HG02973 (cell line): ENCODE measurements at regions not wholly inside any gene's neighbourhood (a gene's known extent, or its start where the extent isn't known, plus 50 kb on each side); places are given as distances from the start of the nearest gene placed in this dataset.
"Not testable (repeated sequence)": the region's sequence is repeated elsewhere in the genome, so short reads cannot be mapped to it uniquely, and the experiment has no call there.

Source experiments
- ATAC-seq: cut with Tn5 transposase; IDR thresholded peaks from one replicate; pipeline ENCODE4 v1.9.1; 2021; ENCODE audit warnings: moderate library complexity; ENCODE audit not compliant: unreplicated experiment

GRCh38 chr12:105861227-105861626, 277.5 kb downstream of the NUAK1 start:
- ATAC-seq = no peak

GRCh38 chr12:105862163-105862821, 276.5 kb downstream of the NUAK1 start:
- no peak for ATAC-seq

DNA sequence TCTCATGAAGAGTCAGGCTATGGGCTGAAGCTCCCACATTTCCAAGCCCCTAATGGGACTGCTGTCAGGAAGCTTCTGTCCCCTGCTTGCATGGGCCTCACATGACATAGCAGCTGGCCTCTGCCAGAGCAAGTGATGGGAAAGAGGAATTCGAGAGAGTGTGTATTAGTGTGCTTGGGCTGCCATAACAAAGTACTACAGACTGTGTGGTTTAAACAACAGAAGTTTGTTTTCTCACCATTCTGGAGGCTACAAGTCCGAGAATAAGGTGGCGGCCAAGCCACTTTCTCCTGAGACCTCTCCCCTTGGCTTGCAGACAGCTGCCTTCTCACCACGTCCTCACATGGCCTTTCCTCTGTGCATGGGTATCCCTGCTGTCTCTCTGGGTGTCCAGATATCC, 274.4 kb downstream of the NUAK1 start:
- no peak for ATAC-seq

GRCh38 chr12:105864901-105865300, 273.9 kb downstream of the NUAK1 start:
- no peak for ATAC-seq

DNA sequence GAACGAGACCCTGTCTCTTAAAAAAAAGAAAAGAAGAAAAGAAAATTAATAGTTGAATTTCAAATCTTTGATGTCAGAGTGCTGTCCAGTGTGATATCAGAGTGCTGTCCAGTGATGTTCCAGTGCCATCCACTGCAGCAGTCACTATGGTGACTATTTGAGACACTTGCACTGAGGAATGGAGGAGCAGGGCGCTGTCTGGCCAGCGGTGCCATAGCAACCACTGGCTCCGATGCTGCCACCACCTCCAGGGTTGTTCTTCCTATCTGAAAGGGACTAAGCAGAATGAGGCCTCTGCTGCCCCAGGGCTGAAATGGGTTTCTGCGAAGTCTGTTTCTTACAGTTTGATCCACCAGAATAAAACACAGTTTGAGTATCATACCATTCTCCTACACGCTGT, 272.9 kb downstream of the NUAK1 start:
- no peak for ATAC-seq

GRCh38 chr12:105874121-105874520, 264.6 kb downstream of the NUAK1 start:
- ATAC-seq = no peak

DNA sequence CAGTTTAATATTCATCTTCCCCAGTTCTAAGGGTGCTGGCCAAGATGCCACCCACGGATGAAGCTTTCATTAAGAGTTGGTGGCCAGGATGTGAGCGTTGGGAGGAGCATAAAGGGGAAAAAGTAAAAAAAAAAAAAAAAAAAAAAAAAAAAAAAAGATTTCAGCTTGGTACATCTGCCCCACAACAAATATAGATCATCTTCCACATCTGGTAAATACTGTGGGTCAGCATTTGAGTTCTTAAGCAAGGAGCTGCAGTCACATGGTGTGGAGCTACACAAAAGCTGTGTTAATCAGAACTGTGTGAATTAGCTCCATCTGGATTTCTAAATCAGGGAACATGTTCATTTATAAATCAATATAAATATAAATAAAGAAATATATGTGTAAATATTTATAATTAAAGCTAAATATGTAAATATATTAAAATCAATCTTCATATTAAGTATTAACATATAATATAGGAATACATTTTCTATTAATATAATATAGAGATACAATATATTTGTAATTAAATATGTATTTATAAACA, 262.3 kb downstream of the NUAK1 start:
- no peak for ATAC-seq

GRCh38 chr12:105878964-105879363, 259.8 kb downstream of the NUAK1 start:
- no peak for ATAC-seq

DNA sequence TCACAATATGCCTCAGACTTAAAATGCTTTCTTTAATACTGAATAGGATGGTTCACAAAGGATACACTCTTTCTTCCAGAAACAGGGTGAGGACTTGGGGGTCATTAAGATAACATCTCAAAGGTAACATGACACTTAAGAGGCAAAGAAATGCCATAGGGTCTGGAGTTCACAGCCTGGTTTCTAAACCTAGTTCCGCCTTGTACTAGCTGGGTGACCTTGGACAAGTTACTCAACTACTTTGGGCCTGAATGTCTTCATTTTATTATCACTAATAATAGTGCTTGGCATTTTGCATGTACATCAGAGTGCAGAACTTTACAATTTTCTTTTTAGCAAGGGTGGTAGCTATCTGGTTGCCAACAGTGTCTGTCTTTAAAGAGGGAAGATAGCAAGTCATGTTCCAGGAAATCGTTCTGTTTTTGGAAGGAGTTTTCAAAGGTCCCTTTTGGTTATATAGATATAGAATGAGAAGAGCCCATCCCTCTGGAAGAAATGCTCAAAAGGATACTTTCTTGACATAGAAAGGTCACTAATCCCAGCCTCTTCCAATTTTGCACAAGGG, 257.8 kb downstream of the NUAK1 start:
- ATAC-seq = no peak

DNA sequence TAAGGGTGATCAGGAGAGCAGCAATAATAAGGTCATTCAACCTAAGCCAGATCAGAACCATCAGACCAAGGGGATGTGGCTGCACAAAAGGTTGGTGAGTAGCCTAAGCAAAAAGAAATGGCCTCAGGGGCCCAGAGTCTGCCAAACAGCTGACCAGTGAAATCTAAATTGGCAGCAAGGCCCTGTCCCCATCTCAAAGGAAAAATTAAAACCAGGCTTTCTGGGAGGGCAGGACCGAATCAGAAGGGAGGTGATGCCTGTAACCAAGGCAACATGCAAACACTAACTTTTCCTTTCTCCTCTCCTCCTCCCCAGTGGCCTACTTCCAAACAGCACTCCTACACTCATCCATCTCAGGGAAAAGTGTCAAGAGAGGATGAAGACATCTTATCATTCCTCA, 256.4 kb downstream of the NUAK1 start:
- no peak for ATAC-seq

- ATAC-seq = no peak
Measured at GRCh38 chr12:105887131-105887530, 251.6 kb downstream of the NUAK1 start.

GRCh38 chr12:105888696-105889095, 250.1 kb downstream of the NUAK1 start:
- no peak for ATAC-seq

- ATAC-seq = no peak
Measured at GRCh38 chr12:105892362-105892910, 246.3 kb downstream of the NUAK1 start.

DNA sequence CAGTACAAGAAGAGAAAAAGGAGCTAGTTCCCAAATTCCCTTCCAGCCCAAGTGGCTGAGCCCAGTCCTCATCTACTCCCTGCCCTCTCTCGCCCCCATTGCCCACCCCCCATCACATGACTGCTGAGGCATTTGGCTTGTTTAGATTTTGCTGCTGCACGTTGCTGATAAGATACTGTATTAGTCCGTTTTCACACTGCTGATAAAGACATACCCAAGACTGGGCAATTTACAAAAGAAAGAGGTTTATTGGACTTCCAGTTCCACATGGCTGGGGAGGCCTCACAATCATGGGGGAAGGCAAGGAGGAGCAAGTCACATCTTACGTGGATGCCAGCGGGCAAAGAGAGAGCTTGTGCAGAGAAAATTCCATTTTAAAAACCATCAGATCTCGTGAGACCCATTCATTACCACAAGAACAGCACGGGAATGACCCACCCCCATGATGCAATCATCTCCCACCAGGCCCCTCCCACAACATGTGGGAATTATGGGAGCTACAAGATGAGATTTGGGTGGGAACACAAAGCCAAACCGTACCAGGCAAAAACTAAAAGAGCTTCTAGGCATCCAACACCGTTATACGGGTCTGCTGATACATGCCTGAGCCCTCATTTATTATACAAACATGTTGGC, 243.4 kb downstream of the NUAK1 start:
- ATAC-seq = not testable (repeated sequence)

DNA sequence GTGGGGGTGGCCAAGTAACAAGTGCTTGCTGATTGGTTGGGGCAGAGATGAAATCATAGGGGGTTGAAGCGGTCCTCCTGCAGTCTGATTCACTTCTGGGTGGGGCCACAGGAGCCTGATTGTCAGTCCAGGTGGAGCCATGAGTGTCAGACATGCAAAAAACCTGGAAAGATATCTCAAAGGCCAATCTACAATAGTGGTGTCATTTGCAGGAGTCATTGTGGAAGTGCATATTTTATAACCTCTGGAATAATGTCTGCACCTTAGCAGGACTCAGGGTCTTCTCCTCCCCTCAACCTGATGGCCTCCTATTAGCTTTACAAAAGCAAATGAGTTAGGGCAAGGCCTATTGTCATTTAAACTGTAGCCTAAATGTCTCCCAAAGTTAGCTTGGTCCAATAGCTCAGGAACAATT, 241.4 kb downstream of the NUAK1 start:
- no peak for ATAC-seq

- ATAC-seq = not testable (repeated sequence)
Measured at GRCh38 chr12:105898271-105898670, 240.5 kb downstream of the NUAK1 start.

GRCh38 chr12:105899589-105899988, 239.2 kb downstream of the NUAK1 start:
- no peak for ATAC-seq

DNA sequence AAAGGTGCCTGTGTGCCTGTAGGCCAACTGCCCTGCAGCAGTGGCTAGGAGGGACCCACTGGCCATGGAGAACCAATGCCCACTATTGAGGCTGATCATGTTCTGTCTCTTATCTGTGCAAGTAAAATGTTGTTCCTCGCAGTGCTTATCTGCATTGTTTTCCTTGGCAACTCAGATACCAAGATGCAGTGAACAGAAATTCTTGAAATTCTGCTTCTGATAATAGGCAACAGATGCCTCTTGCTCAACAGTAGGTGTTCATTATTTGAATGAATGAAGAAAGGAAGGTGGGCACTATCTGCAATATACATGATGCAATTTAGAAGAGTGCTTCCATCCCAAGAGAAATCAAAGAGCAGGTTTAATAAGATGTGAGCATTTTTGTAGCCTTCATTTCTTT, 232.2 kb downstream of the NUAK1 start:
- ATAC-seq = no peak

DNA sequence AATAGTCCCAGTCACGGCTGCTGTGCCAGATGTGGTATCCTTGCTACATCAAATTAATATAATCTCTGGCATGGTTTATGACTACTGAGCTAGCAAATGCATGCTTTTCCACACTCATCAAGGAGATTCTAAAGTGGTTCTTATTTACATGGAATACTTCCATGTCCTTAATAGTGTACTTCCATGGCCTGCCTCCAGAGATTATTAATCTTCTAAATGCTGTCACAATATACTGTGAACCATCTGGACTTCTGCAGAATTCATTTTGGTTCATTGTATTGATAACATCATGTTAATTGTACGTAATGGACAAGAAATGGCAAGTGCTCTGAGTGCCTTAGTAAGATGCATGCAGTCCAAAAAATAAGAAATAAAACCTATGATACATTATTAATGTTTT, 230.8 kb downstream of the NUAK1 start:
- no peak for ATAC-seq

DNA sequence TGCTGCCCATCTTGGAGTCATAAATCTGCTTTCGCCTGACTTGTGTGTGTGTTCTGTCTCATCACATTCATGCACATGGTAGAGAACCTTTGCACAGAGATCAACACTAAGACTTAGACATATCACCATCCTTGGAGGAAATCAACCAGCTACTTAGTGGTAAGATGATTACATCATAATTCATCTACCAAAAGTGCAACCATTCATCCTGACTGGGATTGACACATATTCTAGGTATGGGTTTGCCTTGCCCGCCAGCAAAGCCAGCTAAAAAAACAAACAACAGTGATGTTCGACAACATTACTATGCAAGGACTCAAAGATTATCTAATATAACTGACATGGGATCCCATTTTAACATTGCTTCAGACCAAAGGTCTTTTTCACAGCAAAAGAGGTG, 228.7 kb downstream of the NUAK1 start:
- no peak for ATAC-seq

DNA sequence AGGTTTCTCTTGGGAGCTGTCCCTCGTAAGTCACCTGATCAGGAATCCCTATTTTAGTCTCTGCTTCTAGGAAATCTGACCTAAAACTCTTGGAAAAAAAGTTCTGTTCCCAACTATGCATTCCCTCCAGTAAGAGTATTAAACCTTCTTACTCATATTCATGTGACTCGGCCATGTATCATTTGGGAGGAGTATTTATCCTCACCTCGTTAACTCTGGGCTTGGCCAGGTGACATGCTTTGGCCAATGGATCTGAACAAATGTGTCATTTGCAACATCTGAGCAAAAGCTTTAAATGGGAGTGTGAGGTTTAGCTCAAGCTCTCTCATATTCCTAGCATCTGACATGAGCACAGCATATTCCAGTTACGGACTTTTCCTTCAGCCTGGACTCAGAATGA, 226.8 kb downstream of the NUAK1 start:
- ATAC-seq = no peak
